NCI-H1694 treated with DMSO at 0.1 percent for 48 hours (cell line): ENCODE measurements at regions not wholly inside any gene's neighbourhood (a gene's known extent, or its start where the extent isn't known, plus 50 kb on each side); places are given as distances from the start of the nearest gene placed in this dataset.

ENCODE experiments used
- DNase-seq: peaks from one replicate; lab custom pipeline; 2025; lab: John Stamatoyannopoulos, UW

DNA sequence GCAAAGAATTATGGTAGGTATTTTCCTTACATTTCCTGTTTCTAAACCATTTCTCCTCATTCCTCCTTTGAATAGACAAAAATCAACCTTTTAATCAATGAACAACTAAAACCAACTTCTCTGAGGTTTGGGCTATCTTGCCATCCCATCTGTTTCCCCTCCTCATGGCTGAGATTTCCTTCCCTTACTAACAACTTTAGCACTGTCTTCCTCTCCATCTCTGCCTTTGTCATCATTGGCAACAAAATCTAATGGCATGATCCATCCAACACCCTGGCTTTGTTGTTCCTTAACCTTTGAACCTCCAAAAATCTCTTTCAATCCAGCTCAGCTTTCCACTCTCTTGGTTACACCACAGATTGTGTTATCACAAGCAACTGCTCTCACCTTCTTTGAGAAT, 95.3 kb upstream of the FAM136A start:
- DNase-seq: no peak

GRCh38 chr2:70396612-70397011, 94.7 kb upstream of the FAM136A start:
- DNase-seq: no peak

- no peak for DNase-seq
Observed at GRCh38 chr2:70393881-70394280, 92.0 kb upstream of the FAM136A start.

GRCh38 chr2:70391988-70392387, 90.1 kb upstream of the FAM136A start:
- no peak for DNase-seq

- no peak for DNase-seq
Observed at GRCh38 chr2:70391259-70391658, 89.4 kb upstream of the FAM136A start.

- DNase-seq: no peak
Observed at GRCh38 chr2:70388813-70389212, 86.9 kb upstream of the FAM136A start.

- no peak for DNase-seq
Observed at GRCh38 chr2:70388128-70388527, 86.3 kb upstream of the FAM136A start.

GRCh38 chr2:70385966-70386595, 84.2 kb upstream of the FAM136A start:
- no peak for DNase-seq

DNA sequence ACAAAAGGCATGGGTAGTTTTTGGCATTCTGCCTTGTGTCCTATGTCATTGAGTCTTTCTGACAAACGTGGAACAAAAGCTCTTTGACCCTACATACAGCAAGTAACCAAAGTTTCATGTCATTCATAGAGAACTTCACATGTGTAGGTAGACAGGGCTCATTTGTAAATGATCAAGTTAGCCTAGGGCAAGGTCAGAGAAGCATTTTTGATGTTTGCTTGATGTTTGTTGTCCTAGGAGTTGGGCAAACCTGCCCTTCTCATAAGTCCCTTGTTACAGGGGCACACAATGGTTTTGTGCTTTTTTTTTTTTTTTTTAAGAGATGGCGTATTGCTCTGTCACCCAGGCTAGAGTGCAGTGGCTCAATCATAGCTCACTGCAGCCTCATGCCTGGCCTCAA, 83.3 kb upstream of the FAM136A start:
- DNase-seq: no peak

DNA sequence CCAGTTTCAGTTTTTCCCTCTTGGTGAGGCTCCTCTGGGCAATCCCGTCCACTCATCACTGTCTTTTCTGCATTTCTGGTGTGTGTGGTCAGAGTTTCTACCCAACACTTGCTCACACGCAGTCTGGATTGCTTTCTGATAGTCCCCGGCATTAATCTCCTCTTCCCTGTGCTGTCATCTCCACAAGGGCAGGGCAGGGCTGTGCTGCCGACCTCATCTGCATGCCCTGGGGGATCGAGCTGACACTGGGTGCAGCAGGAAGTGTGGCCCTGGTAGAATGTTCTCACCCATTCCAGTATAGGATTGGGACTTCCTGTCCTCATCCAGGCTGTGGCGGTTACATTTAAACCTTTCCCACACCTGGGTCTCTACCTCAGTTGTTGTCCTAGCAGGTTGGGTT, 80.0 kb upstream of the FAM136A start:
- DNase-seq: no peak

- no peak for DNase-seq
Observed at GRCh38 chr2:70381235-70381634, 79.4 kb upstream of the FAM136A start.

- no peak for DNase-seq
Observed at GRCh38 chr2:70380621-70381020, 78.8 kb upstream of the FAM136A start.

- DNase-seq: peak; percentile 12
Observed at GRCh38 chr2:70374616-70375015, 72.7 kb upstream of the FAM136A start.

DNA sequence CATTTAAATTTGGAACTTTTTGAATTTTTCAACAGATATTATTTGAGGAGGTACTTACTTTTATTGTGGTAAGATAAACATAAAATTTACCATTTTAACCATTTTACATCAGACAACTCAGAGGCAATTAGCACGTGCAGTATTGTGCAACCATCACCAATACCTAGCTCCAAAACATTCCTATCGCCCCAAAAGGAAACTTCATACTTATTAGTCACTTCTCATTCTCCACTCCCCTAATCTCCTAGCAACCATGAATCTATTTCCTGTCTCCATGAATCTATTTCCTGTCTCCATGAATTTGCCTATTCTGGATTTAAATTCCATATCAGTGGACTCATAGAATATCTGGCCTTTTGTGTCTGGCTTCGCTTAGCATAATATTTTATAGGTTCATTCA, 69.9 kb upstream of the FAM136A start:
- DNase-seq: no peak

DNA sequence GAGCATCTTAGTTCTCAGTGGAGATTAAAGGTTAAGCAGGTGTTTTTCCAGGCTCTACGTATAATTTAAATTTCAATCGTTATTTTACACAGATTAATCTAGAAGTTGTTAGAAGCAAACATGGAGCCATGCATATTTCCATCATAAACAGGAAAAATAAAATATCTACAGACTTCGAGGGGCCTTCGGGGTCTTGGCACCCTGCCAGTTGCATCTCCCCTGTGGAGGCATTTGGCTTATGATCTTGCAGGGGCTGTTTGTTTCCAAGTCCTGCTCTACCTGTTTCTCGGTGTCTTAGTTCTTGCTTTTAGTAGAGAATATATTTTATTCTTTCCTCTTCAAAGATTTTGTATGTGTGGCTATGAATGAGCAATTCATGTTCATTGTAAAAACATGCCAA, 67.2 kb upstream of the FAM136A start:
- no peak for DNase-seq

DNA sequence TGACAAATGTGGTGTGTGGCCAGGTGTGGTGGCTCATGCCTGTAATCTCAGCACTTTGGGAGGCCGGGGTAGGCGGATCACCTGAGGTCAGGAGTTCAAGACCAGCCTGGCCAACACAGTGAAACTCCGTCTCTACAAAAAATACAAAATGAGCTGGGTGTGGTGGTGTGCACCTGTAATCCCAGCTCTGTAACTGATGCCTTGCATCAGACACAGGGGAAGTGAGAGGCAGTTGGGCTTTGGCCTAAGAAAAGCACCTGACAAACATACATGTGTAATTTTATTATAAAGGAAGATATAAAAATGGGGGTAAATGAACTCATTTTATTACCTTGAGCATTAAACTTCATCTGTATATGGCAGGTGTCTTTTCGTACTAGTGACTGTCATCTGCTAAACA, 66.7 kb upstream of the FAM136A start:
- no peak for DNase-seq

DNA sequence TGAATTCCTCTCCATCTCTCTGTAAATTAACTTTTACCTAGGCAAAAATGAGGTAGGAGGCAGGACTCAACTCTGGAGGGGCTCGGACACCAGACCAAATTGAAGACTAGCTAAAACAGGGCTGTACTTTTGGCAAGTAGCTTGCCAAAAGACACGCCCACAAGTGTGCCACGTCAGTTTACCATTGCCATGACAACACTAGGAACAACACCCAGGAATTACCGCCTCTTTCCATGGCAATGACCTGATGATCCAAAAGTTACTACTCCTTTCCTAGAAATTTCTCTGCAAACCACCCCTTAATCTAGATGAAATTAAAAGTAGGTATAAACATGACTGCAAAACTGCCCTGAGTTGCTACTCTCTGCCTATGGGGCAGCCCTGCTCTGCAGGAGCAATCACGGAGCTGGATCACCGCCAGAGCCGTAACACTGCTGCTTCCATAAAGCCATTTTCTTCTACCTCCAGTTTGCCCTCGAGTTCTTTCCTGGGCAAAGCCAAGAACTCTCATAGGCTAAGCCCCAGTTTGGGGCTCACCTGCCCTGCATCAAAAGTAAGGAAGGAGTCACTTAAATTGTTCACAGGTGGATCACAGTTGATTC, 66.0 kb upstream of the FAM136A start:
- DNase-seq: no peak

DNA sequence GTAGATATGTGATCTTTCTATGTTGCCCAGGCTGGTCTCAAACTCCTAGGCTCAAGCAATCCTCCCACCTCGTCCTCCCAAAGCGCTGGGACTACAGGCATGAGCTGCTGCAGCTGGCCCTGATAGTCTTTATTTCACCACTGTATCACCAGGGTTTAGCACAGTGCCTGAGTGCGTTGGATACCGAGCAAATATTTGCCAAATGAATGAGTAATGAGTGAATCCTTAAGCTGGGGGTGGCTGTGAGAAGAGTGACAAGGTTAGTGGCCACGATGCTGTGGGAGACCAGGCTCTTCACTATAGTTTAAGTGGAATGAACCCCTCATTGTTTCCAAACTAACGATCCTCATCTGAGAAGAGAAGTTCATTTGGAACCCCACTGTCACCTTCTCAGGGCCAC, 60.8 kb upstream of the FAM136A start:
- DNase-seq: no peak

GRCh38 chr2:70360661-70361270, 58.9 kb upstream of the FAM136A start:
- no peak for DNase-seq

DNA sequence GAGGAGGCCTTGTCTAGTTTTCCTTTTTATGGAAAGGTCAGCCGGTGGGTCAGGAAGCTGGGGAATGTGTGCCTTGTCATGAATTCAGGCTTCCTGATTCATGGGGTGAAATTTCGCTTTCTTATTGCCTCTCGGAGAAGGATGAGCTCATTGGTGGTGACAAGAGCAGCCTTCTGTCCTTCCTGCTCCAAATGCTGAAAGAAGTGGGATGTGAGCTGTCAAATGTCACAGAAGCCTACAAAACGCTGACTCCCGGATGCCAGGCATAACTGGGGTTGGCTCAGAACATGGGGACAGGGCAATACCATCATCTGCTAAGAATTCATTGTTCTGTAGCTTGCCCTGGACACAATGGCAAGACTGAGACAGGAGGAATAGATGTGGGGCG, 55.8 kb upstream of the FAM136A start:
- no peak for DNase-seq

DNA sequence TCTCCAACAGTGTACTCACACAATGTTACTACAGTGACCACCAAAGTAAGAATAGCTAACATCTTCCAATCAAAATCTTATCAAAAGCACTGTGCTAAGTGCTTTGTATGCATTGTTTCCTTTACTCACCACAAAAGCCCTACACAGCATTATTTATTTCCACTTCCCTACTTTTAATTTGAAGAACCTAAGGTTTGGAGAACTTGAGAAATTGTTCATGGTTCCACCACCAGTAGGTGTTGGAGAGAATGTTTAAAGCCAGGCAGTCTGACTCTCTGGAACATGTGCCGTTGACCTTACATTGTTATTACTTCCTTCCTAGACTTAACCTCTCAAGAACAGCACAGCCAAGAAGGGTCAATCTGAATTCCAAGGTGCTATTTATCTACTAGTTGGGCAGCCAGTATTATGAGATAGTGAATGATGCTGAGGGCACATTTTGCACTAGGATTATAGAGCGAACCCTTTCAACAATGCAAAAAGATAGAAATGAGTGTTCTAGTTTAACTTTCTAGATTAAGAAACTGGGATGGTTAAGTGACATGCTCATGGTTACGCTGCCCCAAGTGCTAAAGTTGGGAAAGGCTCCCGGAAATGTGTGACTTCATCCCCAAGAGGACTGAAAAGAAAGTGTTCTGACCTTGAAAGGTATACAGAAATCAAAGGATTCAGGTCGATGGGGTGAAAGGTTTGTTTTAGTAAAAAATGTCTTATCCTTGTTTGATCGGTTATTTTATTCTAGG, 55.2 kb upstream of the FAM136A start:
- no peak for DNase-seq

DNA sequence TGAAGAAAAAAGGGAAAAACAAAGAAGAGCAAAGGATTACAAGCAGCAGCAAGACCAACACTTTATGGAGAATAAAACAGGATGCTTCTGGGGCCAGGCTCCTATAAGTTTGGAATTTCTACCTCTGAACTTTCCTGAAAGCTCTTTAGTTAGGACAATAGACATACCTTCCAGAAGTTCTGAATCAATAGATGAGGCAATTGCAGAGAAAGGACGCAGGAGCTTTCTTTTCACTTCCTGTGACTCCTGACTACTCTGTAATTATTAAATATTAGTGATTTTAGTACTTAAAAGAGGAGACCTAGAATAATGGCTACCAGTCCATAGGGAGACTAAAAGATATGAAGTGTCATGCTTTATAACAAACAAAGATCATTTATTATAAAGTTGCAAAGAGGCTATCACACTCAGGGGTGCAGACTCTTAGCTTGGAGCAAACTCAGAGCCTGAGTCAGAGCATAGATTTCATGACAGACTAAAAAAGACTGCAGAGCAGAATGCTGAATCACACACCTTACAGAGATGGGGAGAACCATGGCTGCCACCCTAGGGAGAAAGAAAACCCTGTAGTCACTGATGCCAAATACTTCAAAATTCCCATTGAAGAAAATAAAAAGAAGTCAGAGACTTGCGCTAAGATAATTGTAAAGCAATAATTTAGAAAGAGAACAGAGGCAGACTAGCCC, 52.5 kb upstream of the FAM136A start:
- DNase-seq: no peak
